ENCODE measurements at regions not wholly inside any gene's neighbourhood (a gene's known extent, or its start where the extent isn't known, plus 50 kb on each side); places are given as distances from the start of the nearest gene placed in this dataset.
"Not testable (repeated sequence)": the region's sequence is repeated elsewhere in the genome, so short reads cannot be mapped to it uniquely, and the experiment has no call there.

- Histone ChIP-seq H3K9me3 (replicated peaks in 1 of 3) (no peaks in the 10 kb centered on the region), H3K4me3 (peak overlapping the region in 1 of 4 donors; percentile 40), H3K36me3 (replicated peaks in 1 of 2) (no peaks in the 10 kb centered on the region), H3K27me3 (no peaks in the 10 kb centered on the region), H3K4me1 (replicated peaks in 1 of 2) (no peaks in the 10 kb centered on the region), H3K27ac (no peak overlapping the region)
- intact Hi-C loops (cut with DNase I), result loop anchor here in 1 of 2 donors (5.0 kb wide), 1 partner anchor 527 kb away; no protein-coding TSS in a partner anchor
- peak; percentile 35 to 80 (median 61) for DNase-seq
- TF ChIP-seq CTCF (IDR thresholded peaks at IDR 0.05) (peak; percentile 49 to 78 (median 61)), POLR2A (IDR thresholded peaks at IDR 0.05) (no peak)
- WGBS, 4 donors, result 1 to 23% (median 12%) methylated on average over 7 to 21 of the region's 21 CpGs
Measured at GRCh38 chrX:66728818-66729271, 90.0 kb upstream of the EDA2R start.

GRCh38 chrX:66717926-66718325 is 79.0 kb upstream of the EDA2R start:
- Histone ChIP-seq H3K36me3 (replicated peaks in 1 of 2) (no peaks in the 10 kb centered on the region), H3K4me3 (no peak overlapping the region), H3K9me3 (replicated peaks in 1 of 3) (peaks cover 0 to 1% (median 0%) of the 10 kb centered on the region in 3 donors), H3K27me3 (peaks cover 19% of the 10 kb centered on the region), H3K27ac (no peak overlapping the region), H3K4me1 (replicated peaks in 1 of 2) (no peaks in the 10 kb centered on the region)
- WGBS, 4 donors, result 48 to 60% (median 54%) methylated on average over 3 of the region's 3 CpGs
- intact Hi-C loops (cut with DNase I), result no loop called here
- DNase-seq, result no peak
- TF ChIP-seq POLR2A (IDR thresholded peaks at IDR 0.05) (no peak), CTCF (IDR thresholded peaks at IDR 0.05) (no peak)

GRCh38 chrX:66698273-66699204 is 59.7 kb upstream of the EDA2R start:
- Histone ChIP-seq H3K27ac (no peak overlapping the region), H3K4me1 (replicated peaks in 1 of 2) (no peaks in the 10 kb centered on the region), H3K27me3 (peaks cover 19% of the 10 kb centered on the region), H3K36me3 (replicated peaks in 1 of 2) (no peaks in the 10 kb centered on the region), H3K9me3 (replicated peaks in 1 of 3) (no peaks in the 10 kb centered on the region), H3K4me3 (no peak overlapping the region)
- TF ChIP-seq POLR2A (IDR thresholded peaks at IDR 0.05), result no peak
- TF ChIP-seq CTCF (IDR thresholded peaks at IDR 0.05), result no peak
- no peak for DNase-seq
- WGBS, 4 donors, result 17 to 50% (median 33%) methylated on average over 1 of the region's 1 CpG
- intact Hi-C loops (cut with DNase I), result no loop called here

- H3K4me1 ChIP-seq (replicated peaks in 1 of 2); intact Hi-C loops (cut with DNase I); H3K36me3 ChIP-seq (replicated peaks in 1 of 2); DNase-seq; H3K4me3 ChIP-seq; H3K9me3 ChIP-seq (replicated peaks in 1 of 3); H3K27me3 ChIP-seq; H3K27ac ChIP-seq: not testable (repeated sequence)
- WGBS, 4 donors, result 70 to 74% (median 73%) methylated on average over 8 of the region's 8 CpGs; no CpG with 5 or more reads in 1 of the 4 donors
Measured at GRCh38 chrX:66692512-66692911, 53.6 kb upstream of the EDA2R start.
